Hematopoietic multipotent progenitor cell treated with erythropoietin and hydrocortisone succinate and interleukin-3 and kit ligand, for 17 days (in vitro differentiated cells): ENCODE measurements at regions not wholly inside any gene's neighbourhood (a gene's known extent, or its start where the extent isn't known, plus 50 kb on each side); places are given as distances from the start of the nearest gene placed in this dataset.
"Not testable (repeated sequence)": the region's sequence is repeated elsewhere in the genome, so short reads cannot be mapped to it uniquely, and the experiment has no call there.

Experiments used
- DNase-seq: peaks from one replicate; pipeline ENCODE4 v3.0.0-alpha.2; 2015; ENCODE audit warnings: low spot score

GRCh38 chr5:15383469-15383868 is 116.5 kb upstream of the FBXL7 start:
- DNase-seq, result no peak

- DNase-seq, result no peak
These were observed 117.0 kb upstream of the FBXL7 start for GRCh38 chr5:15383021-15383420.

- DNase-seq, result no peak
These were observed 122.2 kb upstream of the FBXL7 start for GRCh38 chr5:15377573-15378340.

- DNase-seq, result no peak
These were observed 123.2 kb upstream of the FBXL7 start for GRCh38 chr5:15376803-15377202.

- DNase-seq, result no peak
These were observed 123.9 kb upstream of the FBXL7 start for GRCh38 chr5:15376088-15376487.

- DNase-seq, result no peak
These were observed 124.4 kb upstream of the FBXL7 start for GRCh38 chr5:15375559-15375958.

GRCh38 chr5:15374886-15375285 is 125.1 kb upstream of the FBXL7 start:
- DNase-seq, result no peak

GRCh38 chr5:15373151-15373550 is 126.8 kb upstream of the FBXL7 start:
- DNase-seq, result no peak

GRCh38 chr5:15371184-15371583 is 128.8 kb upstream of the FBXL7 start:
- DNase-seq, result no peak

GRCh38 chr5:15368835-15369234 is 131.1 kb upstream of the FBXL7 start:
- no peak for DNase-seq

- no peak for DNase-seq
These were observed 132.5 kb upstream of the FBXL7 start for GRCh38 chr5:15367489-15367888.

GRCh38 chr5:15366676-15367391 is 133.1 kb upstream of the FBXL7 start:
- no peak for DNase-seq

- no peak for DNase-seq
These were observed 134.9 kb upstream of the FBXL7 start for GRCh38 chr5:15365070-15365469.

- no peak for DNase-seq
These were observed 136.4 kb upstream of the FBXL7 start for GRCh38 chr5:15363601-15364000.

GRCh38 chr5:15357092-15357453 is 142.9 kb upstream of the FBXL7 start:
- DNase-seq, result not testable (repeated sequence)

GRCh38 chr5:15356308-15357091 is 143.5 kb upstream of the FBXL7 start:
- DNase-seq, result not testable (repeated sequence)

GRCh38 chr5:15354021-15354420 is 146.0 kb upstream of the FBXL7 start:
- no peak for DNase-seq

GRCh38 chr5:15353086-15353645 is 146.8 kb upstream of the FBXL7 start:
- DNase-seq, result no peak

GRCh38 chr5:15350614-15351013 is 149.4 kb upstream of the FBXL7 start:
- DNase-seq, result no peak

- no peak for DNase-seq
These were observed 153.2 kb upstream of the FBXL7 start for GRCh38 chr5:15346738-15347137.

- no peak for DNase-seq
These were observed 155.0 kb upstream of the FBXL7 start for GRCh38 chr5:15344954-15345353.

- no peak for DNase-seq
These were observed 161.4 kb upstream of the FBXL7 start for GRCh38 chr5:15338546-15338945.
